PFSK-1 (cell line): ENCODE measurements at regions not wholly inside any gene's neighbourhood (a gene's known extent, or its start where the extent isn't known, plus 50 kb on each side); places are given as distances from the start of the nearest gene placed in this dataset.

Experiments
- POLR2AphosphoS5 ChIP-seq: IDR thresholded peaks from 2 replicates; pipeline ENCODE4 v1.6.1; 2012; ENCODE audit warnings: low read depth, mild to moderate bottlenecking, control low read depth, low read length, moderate library complexity
- TAF1 ChIP-seq: IDR thresholded peaks from 2 replicates; pipeline ENCODE4 v1.6.1; 2012; ENCODE audit warnings: low read length, control low read depth, borderline replicate concordance; ENCODE audit not compliant: insufficient read depth

DNA sequence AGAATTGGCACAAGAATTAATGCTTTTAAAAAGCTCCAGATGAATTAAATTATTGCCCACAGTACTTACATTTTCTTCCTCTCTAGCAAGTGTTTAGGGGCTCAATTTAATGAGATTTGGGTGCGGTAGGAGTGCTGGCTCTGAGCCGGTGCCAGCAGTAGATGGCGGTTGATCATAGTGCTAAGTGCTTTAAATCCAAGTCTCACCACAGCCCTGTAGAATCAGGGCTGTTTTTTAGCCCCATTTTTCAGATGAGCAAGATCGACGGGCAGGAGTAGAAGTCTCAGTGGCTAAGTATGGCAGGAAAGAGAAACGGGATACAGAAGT, 136.9 kb upstream of the SALL4 start:
- TF ChIP-seq POLR2AphosphoS5 (no peak), TAF1 (no peak)
